Lower leg skin (tissue), 4 donors: ENCODE measurements at regions not wholly inside any gene's neighbourhood (a gene's known extent, or its start where the extent isn't known, plus 50 kb on each side); places are given as distances from the start of the nearest gene placed in this dataset.
A peak's percentile ranks its signal among the peaks of the same experiment; 100 is the strongest.

Experiments used
- DNase-seq, 2 donors: peaks; one replicate each; pipeline ENCODE4 v3.0.0-alpha.2; 2019; ENCODE audit warnings: low spot score in 2 of 2
- H3K4me3 ChIP-seq: fragments of 200-600 bp; sonication (generic); 2 replicates; pipeline ENCODE4 v1.5.1; 2017; ENCODE audit warnings: mild to moderate bottlenecking, low read depth; ENCODE audit not compliant: poor library complexity, severe bottlenecking
- CTCF ChIP-seq, 3 donors: fragments of 450-650 bp; IDR thresholded peaks; one replicate each; pipeline ENCODE4 v1.5.1; 2016; ENCODE audit warnings: antibody characterized with exemption in 3 of 3, mild to moderate bottlenecking in 3 of 3, moderate library complexity in 2 of 3
- POLR2A ChIP-seq, 2 donors: fragments of 450-650 bp; IDR thresholded peaks; one replicate each; pipeline ENCODE4 v1.6.1; 2016 to 2017; ENCODE audit warnings: antibody characterized with exemption in 2 of 2, mild to moderate bottlenecking in 1 of 2, moderate library complexity in 1 of 2
- WGBS, 2 donors: methylation state at CpG; one replicate each; pipeline ENCODE4 v1.1.5; 2018; 5-methylcytosine and 5-hydroxymethylcytosine counted together
- intact Hi-C: fragments of 100-400 bp; cut with DNase I; formaldehyde crosslinking; loops from one replicate; pipeline ENCODE4 v1.15.0; 2023; ENCODE audit warnings: low total_unique reads

GRCh38 chr16:31709181-31709580, 164.4 kb upstream of the ZNF267 start:
- no peak for DNase-seq
- intact Hi-C loops: no loop called here
- WGBS, 2 donors: 86 to 87% methylated on average over 9 of the region's 9 CpGs
- H3K4me3 ChIP-seq: no peak overlapping the region
- no peak for TF ChIP-seq POLR2A (IDR thresholded peaks at IDR 0.05)
- no peak for TF ChIP-seq CTCF (IDR thresholded peaks at IDR 0.05)

GRCh38 chr16:31710134-31710533, 163.5 kb upstream of the ZNF267 start:
- intact Hi-C loops: no loop called here
- no peak overlapping the region for H3K4me3 ChIP-seq
- TF ChIP-seq CTCF (IDR thresholded peaks at IDR 0.05): no peak
- TF ChIP-seq POLR2A (IDR thresholded peaks at IDR 0.05): no peak
- no peak for DNase-seq
- 81 to 85% methylated on average over 10 of the region's 10 CpGs for WGBS, 2 donors

GRCh38 chr16:31710880-31711279, 162.7 kb upstream of the ZNF267 start:
- no peak overlapping the region for H3K4me3 ChIP-seq
- no peak for TF ChIP-seq POLR2A (IDR thresholded peaks at IDR 0.05)
- TF ChIP-seq CTCF (IDR thresholded peaks at IDR 0.05): no peak
- intact Hi-C loops: no loop called here
- DNase-seq: no peak
- 65 to 87% methylated on average over 5 of the region's 5 CpGs for WGBS, 2 donors

- H3K4me3 ChIP-seq: no peak overlapping the region
- no peak for DNase-seq
- intact Hi-C loops: no loop called here
- no peak for TF ChIP-seq POLR2A (IDR thresholded peaks at IDR 0.05)
- no peak for TF ChIP-seq CTCF (IDR thresholded peaks at IDR 0.05)
- WGBS, 2 donors: 68 to 79% methylated on average over 7 of the region's 7 CpGs
Observed at GRCh38 chr16:31711344-31711845, 162.2 kb upstream of the ZNF267 start.

DNA sequence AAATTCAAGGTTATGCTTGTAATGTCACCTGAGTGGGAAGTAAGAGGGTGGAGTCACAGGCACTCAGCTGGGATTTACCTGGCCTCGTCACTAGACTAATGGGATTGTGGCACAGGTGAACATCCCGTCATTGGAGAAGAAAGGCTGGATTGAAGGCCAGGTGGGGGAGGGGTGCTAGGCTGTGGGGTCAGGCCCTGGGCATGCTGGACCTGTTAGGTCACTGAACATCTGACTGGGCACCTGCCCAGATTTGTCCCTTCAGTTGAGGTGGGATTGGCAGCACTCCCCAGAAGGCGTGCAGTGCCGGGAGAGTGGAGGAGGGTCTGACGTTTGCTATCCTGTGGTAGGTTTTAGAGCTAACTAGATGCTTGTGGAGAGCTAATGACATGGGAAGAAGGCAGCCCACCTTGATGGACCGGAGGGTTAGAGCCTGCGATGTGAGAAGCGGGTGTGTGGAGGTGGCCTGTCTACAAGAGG, 161.5 kb upstream of the ZNF267 start:
- 88 to 90% methylated on average over 8 of the region's 8 CpGs for WGBS, 2 donors
- no peak overlapping the region for H3K4me3 ChIP-seq
- DNase-seq: peak in 1 of 2 donors; percentile 74
- intact Hi-C loops: no loop called here
- TF ChIP-seq CTCF (IDR thresholded peaks at IDR 0.05) (no peak), POLR2A (IDR thresholded peaks at IDR 0.05) (no peak)
